WTC11 (cell line): ENCODE measurements at regions not wholly inside any gene's neighbourhood (a gene's known extent, or its start where the extent isn't known, plus 50 kb on each side); places are given as distances from the start of the nearest gene placed in this dataset.

Experiments
- ATAC-seq: fragments of 200-7000 bp; cut with Tn5 transposase; 2 replicates; pipeline ENCODE4 v1.10.0; 2021; ENCODE audit warnings: mild to moderate bottlenecking, moderate library complexity
- CTCF ChIA-PET: fragments of 300-600 bp; sonication (Branson Sonifier 250); formaldehyde crosslinking; loops from one replicate; lab custom pipeline; 2021; ENCODE audit warnings: antibody characterized with exemption; lab: Charles Lee
- POLR2A ChIA-PET: fragments of 350-600 bp; sonication (Branson Sonifier 250); formaldehyde crosslinking; loops from one replicate; lab custom pipeline; 2021; ENCODE audit warnings: antibody characterized with exemption; lab: Charles Lee
- DNase-seq: peaks from one replicate; pipeline ENCODE4 v3.0.0; 2021; ENCODE audit warnings: low spot score
- H3K27ac Mint-ChIP-seq: 2 replicates; pipeline ENCODE4 v1.8.0; 2021; ENCODE audit warnings: mixed read lengths
- H3K27me3 Mint-ChIP-seq: 2 replicates; pipeline ENCODE4 v1.8.0; 2021; ENCODE audit warnings: low read depth, mild to moderate bottlenecking, moderate library complexity, mixed read lengths
- H3K36me3 Mint-ChIP-seq: 2 replicates; pipeline ENCODE4 v1.8.0; 2021; ENCODE audit warnings: mixed read lengths
- H3K4me1 Mint-ChIP-seq: 2 replicates; pipeline ENCODE4 v1.8.0; 2022; ENCODE audit warnings: mixed read lengths
- H3K4me3 Mint-ChIP-seq: 2 replicates; pipeline ENCODE4 v1.8.0; 2021; ENCODE audit warnings: mild to moderate bottlenecking, moderate library complexity, mixed read lengths
- H3K9me3 Mint-ChIP-seq: 2 replicates; pipeline ENCODE4 v1.8.0; 2021; ENCODE audit warnings: mixed read lengths
- ATF2 ChIP-seq: sonication (generic); formaldehyde crosslinking; IDR thresholded peaks from 2 replicates; pipeline ENCODE4 v1.8.1; 2022; ENCODE audit warnings: low read depth, missing genetic modification reagents, borderline replicate concordance
- ATF3 ChIP-seq: sonication (generic); formaldehyde crosslinking; conservative IDR thresholded peaks from 2 replicates; pipeline ENCODE4 v1.8.1; 2022; ENCODE audit warnings: mild to moderate bottlenecking, missing genetic modification reagents
- CREM ChIP-seq: sonication (generic); formaldehyde crosslinking; IDR thresholded peaks from 2 replicates; pipeline ENCODE4 v1.8.1; 2022; ENCODE audit warnings: mild to moderate bottlenecking, missing genetic modification reagents, moderate library complexity
- E2F1 ChIP-seq: sonication (generic); formaldehyde crosslinking; IDR thresholded peaks from 2 replicates; pipeline ENCODE4 v1.8.0; 2022; ENCODE audit warnings: mild to moderate bottlenecking, missing genetic modification reagents
- E2F4 ChIP-seq: sonication (generic); formaldehyde crosslinking; IDR thresholded peaks from 2 replicates; pipeline ENCODE4 v1.8.1; 2022; ENCODE audit warnings: low read depth, mild to moderate bottlenecking, moderate library complexity, missing genetic modification reagents, borderline replicate concordance
- EMX1 ChIP-seq: fragments of 250-450 bp; sonication (Bioruptor Pico); IDR thresholded peaks from 2 replicates; pipeline ENCODE4 v1.8.0; 2021; ENCODE audit warnings: mild to moderate bottlenecking
- MLX ChIP-seq: sonication (generic); formaldehyde crosslinking; IDR thresholded peaks from 2 replicates; pipeline ENCODE4 v1.8.1; 2023; ENCODE audit warnings: mild to moderate bottlenecking, missing genetic modification reagents, moderate library complexity
- MXD4 ChIP-seq: fragments of 250-450 bp; sonication (Bioruptor Pico); IDR thresholded peaks from 2 replicates; pipeline ENCODE4 v1.8.0; 2021; ENCODE audit warnings: mild to moderate bottlenecking, moderate library complexity, borderline replicate concordance
- OVOL2 ChIP-seq: fragments of 250-450 bp; sonication (Bioruptor Pico); IDR thresholded peaks from 2 replicates; pipeline ENCODE4 v1.9.0; 2021; ENCODE audit warnings: mild to moderate bottlenecking, borderline replicate concordance
- SMAD3 ChIP-seq: sonication (generic); formaldehyde crosslinking; IDR thresholded peaks from 2 replicates; pipeline ENCODE4 v1.8.0; 2022; ENCODE audit warnings: missing genetic modification reagents, mild to moderate bottlenecking, borderline replicate concordance
- SP1 ChIP-seq: sonication (generic); formaldehyde crosslinking; conservative IDR thresholded peaks from 2 replicates; pipeline ENCODE4 v1.8.1; 2022; ENCODE audit warnings: missing genetic modification reagents
- ZNF263 ChIP-seq: sonication (generic); formaldehyde crosslinking; IDR thresholded peaks from 2 replicates; pipeline ENCODE4 v1.8.1; 2022; ENCODE audit warnings: low read depth, mild to moderate bottlenecking, moderate library complexity, missing genetic modification reagents
- ZNF532 ChIP-seq: fragments of 250-450 bp; sonication (Bioruptor Pico); IDR thresholded peaks from 2 replicates; pipeline ENCODE4 v1.9.0; 2021; ENCODE audit warnings: mild to moderate bottlenecking, borderline replicate concordance

GRCh38 chrX:45788941-45789348 is 588.3 kb upstream of the DIPK2B start (continued):
- TF ChIP-seq E2F4 (CRISPR knock-in tag) (no peak), ZNF532 (CRISPR knock-in tag) (no peak), E2F1 (CRISPR knock-in tag) (no peak), CREM (CRISPR knock-in tag) (no peak), MXD4 (CRISPR knock-in tag) (no peak), SP1 (CRISPR knock-in tag) (no peak), MLX (CRISPR knock-in tag) (no peak), SMAD3 (CRISPR knock-in tag) (no peak), EMX1 (CRISPR knock-in tag) (no peak), ATF2 (CRISPR knock-in tag) (no peak), ATF3 (CRISPR knock-in tag) (no peak), OVOL2 (CRISPR knock-in tag) (no peak)

- ATAC-seq (no peak), DNase-seq (no peak)
- Mint-ChIP-seq H3K36me3 (peaks cover 20% of the 10 kb centered on the region), H3K9me3 (peaks cover 4% of the 10 kb centered on the region; the same call in 1 of the 2 replicates), H3K4me1 (peaks cover 72% of the 10 kb centered on the region), H3K27me3 (no peaks in the 10 kb centered on the region)
- CTCF ChIA-PET: no interaction called here
- TF ChIP-seq E2F1 (CRISPR knock-in tag) (no peak), ZNF263 (CRISPR knock-in tag) (no peak)
- TF ChIP-seq, all 79 proteins: peak for 0
- POLR2A ChIA-PET: no interaction called here
- Mint-ChIP-seq H3K4me3 (no peak overlapping the region), H3K27ac (no peak overlapping the region)
Measured at GRCh38 chrX:45788315-45788714, 587.6 kb upstream of the DIPK2B start.
